GM23248 (cell line): ENCODE measurements at regions not wholly inside any gene's neighbourhood (a gene's known extent, or its start where the extent isn't known, plus 50 kb on each side); places are given as distances from the start of the nearest gene placed in this dataset.

Experiments
- EZH2 ChIP-seq: fragments of 200-600 bp; sonication (generic); IDR thresholded peaks from 2 replicates; pipeline ENCODE4 v1.6.1; 2018; ENCODE audit warnings: antibody characterized with exemption, mild to moderate bottlenecking; ENCODE audit not compliant: insufficient read depth, poor library complexity, severe bottlenecking
- EZH2phosphoT487 ChIP-seq: fragments of 200-600 bp; sonication (generic); IDR thresholded peaks from 2 replicates; pipeline ENCODE4 v1.6.1; 2018; ENCODE audit warnings: antibody characterized with exemption, moderate library complexity, mild to moderate bottlenecking, low read depth; ENCODE audit not compliant: insufficient read depth

- TF ChIP-seq EZH2 (no peak), EZH2phosphoT487 (no peak)
Observed at GRCh38 chr5:153224651-153225050, 265.8 kb upstream of the GRIA1 start.
